DOHH2 (cell line): ENCODE measurements at regions not wholly inside any gene's neighbourhood (a gene's known extent, or its start where the extent isn't known, plus 50 kb on each side); places are given as distances from the start of the nearest gene placed in this dataset.

ENCODE experiments used
- H3F3A ChIP-seq: fragments of 200-600 bp; sonication (generic), shearing (Covaris generic); 2 replicates; pipeline ENCODE4 v1.6.0; 2016; ENCODE audit warnings: antibody characterized with exemption, mild to moderate bottlenecking; ENCODE audit not compliant: control insufficient read depth, insufficient read depth
- H3K27ac ChIP-seq: fragments of 200-600 bp; sonication (generic); 2 replicates; pipeline ENCODE4 v1.5.1; 2014; ENCODE audit warnings: low read depth, mild to moderate bottlenecking, low read length, moderate library complexity
- H3K27me3 ChIP-seq: fragments of 200-600 bp; sonication (generic); 2 replicates; pipeline ENCODE4 v1.6.1; 2014; ENCODE audit warnings: mild to moderate bottlenecking, low read length, mixed read lengths; ENCODE audit not compliant: control insufficient read depth
- H3K36me3 ChIP-seq: fragments of 200-600 bp; sonication (generic); 2 replicates; pipeline ENCODE4 v1.6.1; 2014; ENCODE audit warnings: mild to moderate bottlenecking, low read length, moderate library complexity, mixed read lengths; ENCODE audit not compliant: control insufficient read depth
- H3K4me1 ChIP-seq: fragments of 200-600 bp; sonication (generic); 2 replicates; pipeline ENCODE4 v1.6.1; 2014; ENCODE audit warnings: mild to moderate bottlenecking, low read length, mixed read lengths; ENCODE audit not compliant: control insufficient read depth
- H3K4me2 ChIP-seq: fragments of 200-600 bp; sonication (generic); 2 replicates; pipeline ENCODE4 v1.6.0; 2014; ENCODE audit warnings: mild to moderate bottlenecking, low read length, moderate library complexity
- H3K4me3 ChIP-seq: fragments of 200-600 bp; sonication (generic); 2 replicates; pipeline ENCODE4 v1.5.1; 2014; ENCODE audit warnings: mild to moderate bottlenecking, low read length, mixed read lengths
- H3K79me2 ChIP-seq: fragments of 200-600 bp; sonication (generic); 2 replicates; pipeline ENCODE4 v1.6.1; 2014; ENCODE audit warnings: mild to moderate bottlenecking, low read length, mixed read lengths; ENCODE audit not compliant: control insufficient read depth
- H3K9me2 ChIP-seq: fragments of 200-600 bp; sonication (generic); replicated peaks from 2 replicates; pipeline ENCODE4 v1.6.1; 2014; ENCODE audit warnings: mild to moderate bottlenecking, low read length, mixed read lengths; ENCODE audit not compliant: control insufficient read depth
- H3K9me3 ChIP-seq: fragments of 200-600 bp; sonication (generic); 2 replicates; pipeline ENCODE4 v1.6.1; 2014; ENCODE audit warnings: antibody characterized with exemption, low read length, mixed read lengths; ENCODE audit not compliant: control insufficient read depth, insufficient read depth
- H4K20me1 ChIP-seq: fragments of 200-600 bp; sonication (generic); 2 replicates; pipeline ENCODE4 v1.6.0; 2014; ENCODE audit warnings: low read depth, mild to moderate bottlenecking, antibody characterized with exemption, low read length, moderate library complexity; ENCODE audit not compliant: control insufficient read depth, insufficient read depth
- CTCF ChIP-seq: fragments of 200-600 bp; sonication (generic); IDR thresholded peaks from one replicate; pipeline ENCODE4 v1.5.1; 2014; ENCODE audit warnings: antibody characterized with exemption, mild to moderate bottlenecking, low read depth, low read length; ENCODE audit not compliant: poor library complexity, severe bottlenecking
- EZH2phosphoT487 ChIP-seq: fragments of 200-600 bp; sonication (generic); IDR thresholded peaks from 2 replicates; pipeline ENCODE4 v1.6.1; 2017; ENCODE audit warnings: borderline replicate concordance, mild to moderate bottlenecking, antibody characterized with exemption, low read length, moderate library complexity, mixed read lengths

- Histone ChIP-seq H3K4me3 (no peak overlapping the region), H4K20me1 (no peaks in the 10 kb centered on the region), H3K4me2 (no peak overlapping the region), H3K36me3 (no peaks in the 10 kb centered on the region), H3K27me3 (no peaks in the 10 kb centered on the region), H3K9me2 (no peaks in the 10 kb centered on the region), H3K27ac (no peak overlapping the region), H3K9me3 (no peaks in the 10 kb centered on the region), H3F3A (no peaks in the 10 kb centered on the region), H3K79me2 (no peaks in the 10 kb centered on the region), H3K4me1 (no peaks in the 10 kb centered on the region)
- TF ChIP-seq CTCF = no peak
- TF ChIP-seq EZH2phosphoT487 = no peak
Measured at GRCh38 chr12:102593134-102593533, 112.8 kb upstream of the IGF1 start.

GRCh38 chr12:102592134-102592533 is 111.8 kb upstream of the IGF1 start:
- no peak overlapping the region for H3K4me2 ChIP-seq
- H3K9me3 ChIP-seq = no peaks in the 10 kb centered on the region
- H3K4me3 ChIP-seq = no peak overlapping the region
- H3K36me3 ChIP-seq = no peaks in the 10 kb centered on the region
- H3K79me2 ChIP-seq = no peaks in the 10 kb centered on the region
- no peaks in the 10 kb centered on the region for H3K27me3 ChIP-seq
- H3K27ac ChIP-seq = no peak overlapping the region
- no peaks in the 10 kb centered on the region for H3F3A ChIP-seq
- no peaks in the 10 kb centered on the region for H3K4me1 ChIP-seq
- H3K9me2 ChIP-seq = no peaks in the 10 kb centered on the region
- TF ChIP-seq EZH2phosphoT487 (no peak), CTCF (no peak)
- no peaks in the 10 kb centered on the region for H4K20me1 ChIP-seq

GRCh38 chr12:102573237-102573636 is 92.9 kb upstream of the IGF1 start:
- Histone ChIP-seq H3K27me3 (no peaks in the 10 kb centered on the region), H3K36me3 (no peaks in the 10 kb centered on the region), H3K79me2 (no peaks in the 10 kb centered on the region), H3K27ac (no peak overlapping the region), H3K9me2 (no peaks in the 10 kb centered on the region), H3K4me2 (no peak overlapping the region), H3K4me1 (no peaks in the 10 kb centered on the region), H3K9me3 (no peaks in the 10 kb centered on the region), H3F3A (no peaks in the 10 kb centered on the region), H4K20me1 (no peaks in the 10 kb centered on the region), H3K4me3 (no peak overlapping the region)
- TF ChIP-seq CTCF = no peak
- TF ChIP-seq EZH2phosphoT487 = no peak

- Histone ChIP-seq H3K9me3 (no peaks in the 10 kb centered on the region), H3F3A (no peaks in the 10 kb centered on the region), H3K27me3 (no peaks in the 10 kb centered on the region), H4K20me1 (no peaks in the 10 kb centered on the region), H3K27ac (no peak overlapping the region), H3K4me2 (no peak overlapping the region), H3K79me2 (no peaks in the 10 kb centered on the region), H3K36me3 (no peaks in the 10 kb centered on the region), H3K4me3 (no peak overlapping the region), H3K4me1 (no peaks in the 10 kb centered on the region), H3K9me2 (no peaks in the 10 kb centered on the region)
- no peak for TF ChIP-seq EZH2phosphoT487
- TF ChIP-seq CTCF = no peak
Measured at GRCh38 chr12:102571889-102572288, 91.5 kb upstream of the IGF1 start.
